ENCODE measurements at regions not wholly inside any gene's neighbourhood (a gene's known extent, or its start where the extent isn't known, plus 50 kb on each side); places are given as distances from the start of the nearest gene placed in this dataset.
"Not testable (repeated sequence)": the region's sequence is repeated elsewhere in the genome, so short reads cannot be mapped to it uniquely, and the experiment has no call there.

- peak; percentile 34 to 87 (median 66) for DNase-seq
Observed at GRCh38 chr15:47887241-47887800, 170.0 kb downstream of the SEMA6D start.

- DNase-seq, result no peak
Observed at GRCh38 chr15:47888385-47889100, 171.2 kb downstream of the SEMA6D start.

- DNase-seq, result no peak
Observed at GRCh38 chr15:47890397-47891150, 173.3 kb downstream of the SEMA6D start.

- no peak for DNase-seq
Observed at GRCh38 chr15:47897525-47897924, 180.2 kb downstream of the SEMA6D start.

- DNase-seq, result no peak
Observed at GRCh38 chr15:47900751-47901150, 183.4 kb downstream of the SEMA6D start.

- no peak for DNase-seq
Observed at GRCh38 chr15:47903368-47903767, 186.1 kb downstream of the SEMA6D start.

- DNase-seq, result no peak
Observed at GRCh38 chr15:47908486-47908885, 191.2 kb downstream of the SEMA6D start.

- DNase-seq, result no peak
Observed at GRCh38 chr15:47908950-47909670, 191.8 kb downstream of the SEMA6D start.

- not testable (repeated sequence) for DNase-seq
Observed at GRCh38 chr15:47912910-47913309, 195.6 kb downstream of the SEMA6D start.

GRCh38 chr15:47917881-47918280 lies 200.6 kb downstream of the SEMA6D start:
- no peak for DNase-seq

GRCh38 chr15:47918877-47919276 lies 201.6 kb downstream of the SEMA6D start:
- no peak for DNase-seq

GRCh38 chr15:47924381-47924780 lies 196.4 kb upstream of the SLC24A5 start:
- peak in 1 of 3 experiments; percentile 3 for DNase-seq

- DNase-seq, result peak; percentile 39 to 77 (median 45)
Observed at GRCh38 chr15:47929138-47929803, 191.5 kb upstream of the SLC24A5 start.

- no peak for DNase-seq
Observed at GRCh38 chr15:47932261-47932660, 188.5 kb upstream of the SLC24A5 start.

GRCh38 chr15:47932951-47933641 lies 187.7 kb upstream of the SLC24A5 start:
- no peak for DNase-seq

- no peak for DNase-seq
Observed at GRCh38 chr15:47933865-47934264, 186.9 kb upstream of the SLC24A5 start.

GRCh38 chr15:47934342-47934741 lies 186.4 kb upstream of the SLC24A5 start:
- no peak for DNase-seq

GRCh38 chr15:47937834-47938233 lies 183.0 kb upstream of the SLC24A5 start:
- DNase-seq, result no peak

GRCh38 chr15:47944637-47945288 lies 176.0 kb upstream of the SLC24A5 start:
- DNase-seq, result no peak

GRCh38 chr15:47945872-47946650 lies 174.7 kb upstream of the SLC24A5 start:
- peak in 1 of 3 experiments; percentile 73 for DNase-seq

GRCh38 chr15:47949815-47950214 lies 171.0 kb upstream of the SLC24A5 start:
- no peak for DNase-seq

All from NCI-H1417 (cell line).